GM12874 (cell line): ENCODE measurements at regions not wholly inside any gene's neighbourhood (a gene's known extent, or its start where the extent isn't known, plus 50 kb on each side); places are given as distances from the start of the nearest gene placed in this dataset.

Experiments
- CTCF ChIP-seq: IDR thresholded peaks from 2 replicates; pipeline ENCODE4 v1.5.1; 2011; ENCODE audit warnings: low read depth, mild to moderate bottlenecking, control low read depth, low read length, moderate library complexity; ENCODE audit not compliant: insufficient read depth

GRCh38 chr10:57599440-57599839 lies 668.3 kb downstream of the IPMK start:
- no peak for TF ChIP-seq CTCF

- no peak for TF ChIP-seq CTCF
Measured at GRCh38 chr10:57593983-57594573, 673.6 kb downstream of the IPMK start.

GRCh38 chr10:57579926-57580325 lies 687.8 kb downstream of the IPMK start:
- 0 out of 2 replicates have a peak, but pooled peaks have one; percentile 3 for TF ChIP-seq CTCF

- TF ChIP-seq CTCF = no peak
Measured at GRCh38 chr10:57562211-57562610, 705.5 kb downstream of the IPMK start.

- no peak for TF ChIP-seq CTCF
Measured at GRCh38 chr10:57535306-57535705, 732.4 kb downstream of the IPMK start.

- TF ChIP-seq CTCF = no peak
Measured at GRCh38 chr10:57513637-57514036, 754.1 kb downstream of the IPMK start.

GRCh38 chr10:57507788-57508187 lies 759.9 kb downstream of the IPMK start:
- TF ChIP-seq CTCF = no peak
